ENCODE measurements at regions not wholly inside any gene's neighbourhood (a gene's known extent, or its start where the extent isn't known, plus 50 kb on each side); places are given as distances from the start of the nearest gene placed in this dataset.

DNA sequence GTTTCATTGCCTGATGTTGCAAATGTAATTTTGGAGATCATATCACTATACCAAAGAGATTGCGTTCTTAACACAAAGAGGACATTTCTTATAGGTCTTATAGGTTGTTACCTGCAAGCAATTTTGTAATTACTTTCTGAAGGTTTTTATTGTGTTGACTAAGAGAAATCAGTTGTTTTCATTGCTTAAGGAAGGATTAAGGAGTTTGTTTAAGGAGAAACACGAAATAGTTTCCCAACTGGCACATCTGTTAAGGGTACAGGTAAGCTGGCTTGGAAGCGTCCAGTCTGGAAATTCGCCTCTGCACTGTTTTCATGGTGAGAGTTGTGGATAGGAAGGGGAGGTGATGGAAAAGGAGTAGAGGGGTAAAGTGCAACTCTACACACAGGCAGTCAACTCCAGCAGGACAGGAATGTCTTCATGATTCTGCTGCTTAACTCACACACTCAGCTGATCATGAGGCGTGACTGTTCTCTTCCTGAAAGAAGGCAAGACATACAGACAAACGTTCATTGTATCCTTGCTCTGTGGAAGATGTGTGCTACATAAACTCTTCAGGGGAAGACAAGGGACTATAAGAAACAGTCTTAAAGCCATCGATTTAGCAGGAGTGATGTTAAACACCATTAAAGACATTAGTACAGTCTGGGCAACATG, 61.4 kb upstream of the ACSL3 start:
- intact Hi-C loops (cut with micrococcal nuclease; ENCODE audit: unreplicated experiment): loop anchor here (10.0 kb wide), 1 partner anchor 1015 kb away; no protein-coding TSS in a partner anchor
- no peak overlapping the region for H3K4me3 ChIP-seq (ENCODE audit: low read depth, low read length, poor library complexity, severe bottlenecking)
- no peaks in the 10 kb centered on the region for H3K79me2 ChIP-seq (ENCODE audit: insufficient read depth, low read depth, low read length)
- H3K27ac ChIP-seq (ENCODE audit: low read depth, low read length, poor library complexity, severe bottlenecking): no peak overlapping the region
- no peaks in the 10 kb centered on the region for H3K9me3 ChIP-seq (ENCODE audit: low read length)
- ChIA-PET POLR2A (interaction anchor here (1.0 to 1.2 kb wide), 2 partner anchors 12 to 18 kb away, joined by 3 to 5 read pairs; no protein-coding TSS in a partner anchor), CTCF (ENCODE audit: unreplicated experiment) (no interaction called here)
- H4K20me1 ChIP-seq (ENCODE audit: insufficient read depth, low read length): no peaks in the 10 kb centered on the region
- H2AFZ ChIP-seq (ENCODE audit: low read length): no peak overlapping the region
- no peak overlapping the region for H3K4me2 ChIP-seq (ENCODE audit: low read length)
- H3K4me1 ChIP-seq (ENCODE audit: insufficient read depth, low read length, poor library complexity, severe bottlenecking): peaks cover 30% of the 10 kb centered on the region
- H3K36me3 ChIP-seq (ENCODE audit: insufficient read depth, low read length): no peaks in the 10 kb centered on the region
- BruUV-seq (replicated peaks): no TSS peak
- no peak for DNase-seq (ENCODE audit: low spot score)
- no peaks in the 10 kb centered on the region for H3K9me2 ChIP-seq (ENCODE audit: insufficient read depth, low read length)
- no peak for TF ChIP-seq EZH2phosphoT487 (IDR thresholded peaks at IDR 0.05; ENCODE audit: borderline replicate concordance, low read depth, low read length)
- TF ChIP-seq, protein P1, sequence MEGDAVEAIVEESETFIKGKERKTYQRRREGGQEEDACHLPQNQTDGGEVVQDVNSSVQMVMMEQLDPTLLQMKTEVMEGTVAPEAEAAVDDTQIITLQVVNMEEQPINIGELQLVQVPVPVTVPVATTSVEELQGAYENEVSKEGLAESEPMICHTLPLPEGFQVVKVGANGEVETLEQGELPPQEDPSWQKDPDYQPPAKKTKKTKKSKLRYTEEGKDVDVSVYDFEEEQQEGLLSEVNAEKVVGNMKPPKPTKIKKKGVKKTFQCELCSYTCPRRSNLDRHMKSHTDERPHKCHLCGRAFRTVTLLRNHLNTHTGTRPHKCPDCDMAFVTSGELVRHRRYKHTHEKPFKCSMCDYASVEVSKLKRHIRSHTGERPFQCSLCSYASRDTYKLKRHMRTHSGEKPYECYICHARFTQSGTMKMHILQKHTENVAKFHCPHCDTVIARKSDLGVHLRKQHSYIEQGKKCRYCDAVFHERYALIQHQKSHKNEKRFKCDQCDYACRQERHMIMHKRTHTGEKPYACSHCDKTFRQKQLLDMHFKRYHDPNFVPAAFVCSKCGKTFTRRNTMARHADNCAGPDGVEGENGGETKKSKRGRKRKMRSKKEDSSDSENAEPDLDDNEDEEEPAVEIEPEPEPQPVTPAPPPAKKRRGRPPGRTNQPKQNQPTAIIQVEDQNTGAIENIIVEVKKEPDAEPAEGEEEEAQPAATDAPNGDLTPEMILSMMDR (conservative IDR thresholded peaks at IDR 0.05; ENCODE audit: low read length): no peak

DNA sequence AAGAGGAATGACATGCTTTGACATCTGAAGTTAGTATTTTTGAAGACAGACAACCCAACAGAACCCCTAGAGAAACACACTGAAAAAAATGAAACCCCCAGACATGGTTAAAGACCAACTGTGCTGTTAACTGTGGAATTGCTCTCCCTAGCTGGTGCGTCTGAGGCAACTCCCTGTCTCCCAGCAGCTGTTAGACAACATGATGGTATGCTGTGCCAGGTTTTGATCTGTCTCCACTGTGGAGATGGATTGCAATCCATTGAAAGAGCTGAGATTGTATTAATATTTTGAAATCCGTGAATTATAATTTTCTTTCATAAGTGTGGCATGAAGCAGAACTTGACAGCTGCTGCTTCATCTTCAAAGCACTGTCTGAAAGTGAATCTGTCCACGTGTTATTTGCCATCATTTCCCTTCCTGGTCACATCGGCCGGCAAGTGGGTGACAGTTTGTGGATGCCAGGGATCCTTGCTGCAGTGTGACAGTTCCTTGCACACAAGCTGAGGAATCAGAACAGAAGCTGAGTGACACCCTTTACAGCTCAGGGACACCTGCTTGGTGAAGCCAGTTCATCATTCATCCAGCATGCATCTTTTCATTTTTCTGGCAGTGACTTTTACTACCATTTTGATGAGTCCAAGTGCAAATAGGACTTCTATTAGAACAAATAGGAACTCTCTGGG, 58.2 kb upstream of the ACSL3 start:
- no peak for DNase-seq (ENCODE audit: low spot score)
- Histone ChIP-seq H3K36me3 (ENCODE audit: insufficient read depth, low read length) (no peaks in the 10 kb centered on the region), H2AFZ (ENCODE audit: low read length) (no peak overlapping the region), H3K4me3 (ENCODE audit: low read depth, low read length, poor library complexity, severe bottlenecking) (no peak overlapping the region), H4K20me1 (ENCODE audit: insufficient read depth, low read length) (no peaks in the 10 kb centered on the region), H3K27ac (ENCODE audit: low read depth, low read length, poor library complexity, severe bottlenecking) (no peak overlapping the region), H3K4me2 (ENCODE audit: low read length) (no peak overlapping the region), H3K9me3 (ENCODE audit: low read length) (no peaks in the 10 kb centered on the region), H3K79me2 (ENCODE audit: insufficient read depth, low read depth, low read length) (no peaks in the 10 kb centered on the region), H3K4me1 (ENCODE audit: insufficient read depth, low read length, poor library complexity, severe bottlenecking) (no peaks in the 10 kb centered on the region), H3K9me2 (ENCODE audit: insufficient read depth, low read length) (no peaks in the 10 kb centered on the region)
- POLR2A ChIA-PET: interaction anchor here (0.6 to 1.1 kb wide), 6 partner anchors 12 to 1322 kb away, joined by 3 to 5 read pairs (median 3); no protein-coding TSS in a partner anchor
- TF ChIP-seq, protein P1 (conservative IDR thresholded peaks at IDR 0.05; ENCODE audit: low read length): no peak
- no peak for TF ChIP-seq EZH2phosphoT487 (IDR thresholded peaks at IDR 0.05; ENCODE audit: borderline replicate concordance, low read depth, low read length)
- intact Hi-C loops (cut with micrococcal nuclease; ENCODE audit: unreplicated experiment): no loop called here
- no TSS peak for BruUV-seq (replicated peaks)
- CTCF ChIA-PET (ENCODE audit: unreplicated experiment): no interaction called here

- no TSS peak for BruUV-seq (replicated peaks)
- ChIA-PET CTCF (ENCODE audit: unreplicated experiment) (no interaction called here), POLR2A (interaction anchor here (0.6 to 1.2 kb wide), 4 partner anchors 8 to 55 kb away, joined by 3 to 4 read pairs (median 3); no protein-coding TSS in a partner anchor)
Observed at GRCh38 chr2:222804351-222804750, 56.5 kb upstream of the ACSL3 start.

More at GRCh38 chr2:222804351-222804750, 56.5 kb upstream of the ACSL3 start:
- Histone ChIP-seq H3K4me2 (ENCODE audit: low read length) (no peak overlapping the region), H3K36me3 (ENCODE audit: insufficient read depth, low read length) (no peaks in the 10 kb centered on the region), H3K9me3 (ENCODE audit: low read length) (no peaks in the 10 kb centered on the region), H3K4me1 (ENCODE audit: insufficient read depth, low read length, poor library complexity, severe bottlenecking) (no peaks in the 10 kb centered on the region), H3K27ac (ENCODE audit: low read depth, low read length, poor library complexity, severe bottlenecking) (no peak overlapping the region), H3K4me3 (ENCODE audit: low read depth, low read length, poor library complexity, severe bottlenecking) (no peak overlapping the region), H3K79me2 (ENCODE audit: insufficient read depth, low read depth, low read length) (no peaks in the 10 kb centered on the region), H4K20me1 (ENCODE audit: insufficient read depth, low read length) (no peaks in the 10 kb centered on the region), H2AFZ (ENCODE audit: low read length) (no peak overlapping the region), H3K9me2 (ENCODE audit: insufficient read depth, low read length) (no peaks in the 10 kb centered on the region)
- DNase-seq (ENCODE audit: low spot score): no peak
- TF ChIP-seq, protein P1 (conservative IDR thresholded peaks at IDR 0.05; ENCODE audit: low read length): no peak
- no peak for TF ChIP-seq EZH2phosphoT487 (IDR thresholded peaks at IDR 0.05; ENCODE audit: borderline replicate concordance, low read depth, low read length)
- intact Hi-C loops (cut with micrococcal nuclease; ENCODE audit: unreplicated experiment): no loop called here
